HFFc6 (cell line): ENCODE measurements at regions not wholly inside any gene's neighbourhood (a gene's known extent, or its start where the extent isn't known, plus 50 kb on each side); places are given as distances from the start of the nearest gene placed in this dataset.

Experiments used
- DNase-seq: peaks from one replicate; pipeline ENCODE4 v3.0.0-alpha.2; 2018
- H3K27ac Mint-ChIP-seq: 2 replicates; pipeline ENCODE4 v1.8.0; 2020; ENCODE audit warnings: mild to moderate bottlenecking, mixed read lengths
- H3K27me3 Mint-ChIP-seq: 2 replicates; pipeline ENCODE4 v1.8.0; 2021; ENCODE audit warnings: mild to moderate bottlenecking, moderate library complexity, mixed read lengths; ENCODE audit not compliant: insufficient read depth
- H3K36me3 Mint-ChIP-seq: 2 replicates; pipeline ENCODE4 v1.8.0; 2021; ENCODE audit warnings: low read depth, mixed read lengths
- H3K4me1 Mint-ChIP-seq: 2 replicates; pipeline ENCODE4 v1.8.0; 2020; ENCODE audit warnings: low read depth, mixed read lengths
- H3K4me3 Mint-ChIP-seq: 2 replicates; pipeline ENCODE4 v1.8.0; 2020; ENCODE audit warnings: mild to moderate bottlenecking, moderate library complexity, mixed read lengths
- H3K9me3 Mint-ChIP-seq: 2 replicates; pipeline ENCODE4 v1.8.0; 2020; ENCODE audit warnings: mild to moderate bottlenecking, mixed read lengths
- CTCF ChIP-seq: fragments of 200-600 bp; sonication (generic); IDR thresholded peaks from 2 replicates; pipeline ENCODE4 v1.5.0; 2021; ENCODE audit warnings: antibody characterized with exemption, mild to moderate bottlenecking

DNA sequence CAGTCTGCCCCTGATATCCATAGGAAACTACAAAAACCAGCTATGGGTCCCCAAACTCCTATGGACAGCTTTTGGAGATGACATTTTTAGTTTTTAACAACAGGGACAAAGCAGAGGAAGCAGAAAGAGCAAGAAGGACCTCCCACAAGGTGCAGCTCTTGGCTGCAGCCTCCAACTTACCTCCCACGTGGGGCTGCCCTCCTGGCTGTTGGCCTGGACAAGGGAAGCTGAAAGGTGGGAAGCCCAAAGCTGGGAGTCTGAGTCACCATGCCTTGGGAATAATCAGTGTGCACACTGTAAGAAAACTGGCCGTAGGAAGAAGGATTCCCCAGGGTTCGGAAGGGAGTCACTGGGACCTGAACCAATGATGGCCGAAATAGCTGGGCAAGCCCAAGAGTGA is 51.8 kb upstream of the PAX1 start:
- no peaks in the 10 kb centered on the region for H3K4me1 Mint-ChIP-seq
- no peak for TF ChIP-seq CTCF
- H3K36me3 Mint-ChIP-seq: no peaks in the 10 kb centered on the region
- no peak overlapping the region for H3K27ac Mint-ChIP-seq
- H3K4me3 Mint-ChIP-seq: no peak overlapping the region
- H3K9me3 Mint-ChIP-seq: peaks cover 21% of the 10 kb centered on the region
- no peak for DNase-seq
- H3K27me3 Mint-ChIP-seq: peaks cover 2% of the 10 kb centered on the region; the same call in 1 of the 2 replicates

DNA sequence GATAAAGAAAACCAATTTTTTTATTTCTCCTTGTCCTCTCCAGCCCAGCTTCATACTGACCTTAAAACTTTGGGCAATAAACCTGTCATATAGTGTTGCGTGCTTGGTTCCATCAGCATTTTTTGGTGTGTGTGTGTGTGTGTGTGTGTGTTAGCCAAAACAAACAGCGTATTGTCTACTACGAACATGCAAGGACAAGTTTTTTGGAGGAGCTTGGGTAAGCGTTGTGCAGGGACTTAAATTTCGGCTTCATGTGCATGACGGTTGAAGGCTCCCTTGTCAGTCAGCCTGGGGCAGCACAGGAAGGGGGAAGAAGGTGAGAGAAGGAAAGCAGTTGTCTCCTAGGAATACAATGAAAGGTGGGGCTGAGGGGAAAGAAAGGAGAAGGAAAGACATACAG is 62.0 kb upstream of the PAX1 start:
- H3K27me3 Mint-ChIP-seq: no peaks in the 10 kb centered on the region
- H3K27ac Mint-ChIP-seq: no peak overlapping the region
- no peaks in the 10 kb centered on the region for H3K4me1 Mint-ChIP-seq
- H3K36me3 Mint-ChIP-seq: no peaks in the 10 kb centered on the region; the same call in 1 of the 2 replicates
- H3K9me3 Mint-ChIP-seq: peaks cover 53% of the 10 kb centered on the region
- no peak overlapping the region for H3K4me3 Mint-ChIP-seq
- no peak for TF ChIP-seq CTCF
- no peak for DNase-seq

DNA sequence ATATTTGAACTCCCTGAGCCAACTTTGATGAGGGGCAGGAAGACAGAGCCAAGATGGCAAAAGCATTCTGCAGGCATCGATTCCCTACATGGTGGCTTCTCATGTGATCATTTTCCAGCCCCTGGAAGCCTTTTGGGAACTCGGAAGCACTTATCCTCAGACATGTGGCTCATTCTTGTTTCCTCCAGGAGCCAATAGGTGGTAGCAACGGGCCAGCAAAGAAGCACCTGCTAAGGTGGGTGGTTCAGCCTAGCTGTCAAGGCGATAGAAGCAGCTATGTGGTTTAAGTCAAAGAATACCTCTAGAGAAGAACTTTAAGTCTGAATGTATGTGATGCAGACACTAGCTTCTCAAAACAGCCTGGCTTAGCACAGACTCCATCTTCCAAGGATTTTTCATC is 64.9 kb upstream of the PAX1 start:
- Mint-ChIP-seq H3K27me3 (no peaks in the 10 kb centered on the region), H3K4me3 (no peak overlapping the region)

DNA sequence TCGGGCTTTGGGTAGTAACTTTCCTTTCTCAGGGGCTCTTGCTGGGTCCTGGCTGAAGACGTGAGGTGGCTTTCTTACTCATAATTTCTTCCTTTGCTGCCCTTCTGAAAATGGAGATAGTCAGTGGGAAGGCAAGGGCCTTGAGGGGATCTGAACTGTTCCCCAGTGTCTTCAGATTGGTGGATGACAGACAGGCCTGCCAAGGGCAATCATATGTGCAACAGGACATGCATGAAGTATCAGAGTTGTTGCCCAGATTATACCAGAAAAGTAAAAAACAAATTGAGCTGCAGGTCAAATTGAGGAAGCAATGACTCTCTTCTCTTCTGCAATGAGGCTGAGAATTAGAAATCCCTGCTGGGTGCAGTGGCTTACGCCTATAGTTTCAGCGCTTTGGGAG is 71.6 kb upstream of the PAX1 start:
- Mint-ChIP-seq H3K36me3 (no peaks in the 10 kb centered on the region; the same call in 1 of the 2 replicates), H3K4me3 (no peak overlapping the region), H3K9me3 (peaks cover 39% of the 10 kb centered on the region), H3K27ac (no peak overlapping the region), H3K27me3 (no peaks in the 10 kb centered on the region), H3K4me1 (no peaks in the 10 kb centered on the region)
- TF ChIP-seq CTCF: no peak
- no peak for DNase-seq

More for the DNA sequence above, 64.9 kb upstream of the PAX1 start:
- Mint-ChIP-seq H3K4me1 (no peaks in the 10 kb centered on the region), H3K27ac (no peak overlapping the region), H3K9me3 (peaks cover 45% of the 10 kb centered on the region), H3K36me3 (no peaks in the 10 kb centered on the region; the same call in 1 of the 2 replicates)
- TF ChIP-seq CTCF: no peak
- DNase-seq: no peak

DNA sequence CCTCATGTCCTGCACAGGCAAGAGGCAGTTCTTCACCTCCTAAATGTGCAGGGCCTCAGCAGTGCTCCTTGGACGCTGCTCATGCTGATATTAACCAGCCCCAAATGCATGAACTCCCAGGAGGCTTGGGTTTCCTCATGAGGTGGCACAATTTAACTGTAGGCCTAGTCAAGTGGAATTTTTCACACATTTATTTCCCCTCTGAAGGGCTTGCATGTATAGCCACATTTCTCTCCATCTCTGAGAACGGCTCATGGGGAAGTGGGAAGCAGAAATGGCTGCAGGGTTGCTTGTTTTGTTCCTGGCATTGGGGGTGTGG is 72.8 kb upstream of the PAX1 start:
- H3K27me3 Mint-ChIP-seq: no peaks in the 10 kb centered on the region
- no peak for DNase-seq
- H3K4me3 Mint-ChIP-seq: no peak overlapping the region
- no peaks in the 10 kb centered on the region for H3K4me1 Mint-ChIP-seq
- peaks cover 39% of the 10 kb centered on the region for H3K9me3 Mint-ChIP-seq
- H3K27ac Mint-ChIP-seq: no peak overlapping the region
- H3K36me3 Mint-ChIP-seq: no peaks in the 10 kb centered on the region; the same call in 1 of the 2 replicates
- TF ChIP-seq CTCF: no peak
